Heart right ventricle (tissue), 16 donors: ENCODE measurements at regions not wholly inside any gene's neighbourhood (a gene's known extent, or its start where the extent isn't known, plus 50 kb on each side); places are given as distances from the start of the nearest gene placed in this dataset.

ENCODE experiments used
- ATAC-seq, 8 donors: fragments of 200-7000 bp; cut with Tn5 transposase; one replicate each; pipeline ENCODE4 v1.9.1; 2020; ENCODE audit warnings: mild to moderate bottlenecking in 8 of 8, moderate library complexity in 8 of 8, moderate number of reproducible peaks in 1 of 8
- DNase-seq, 2 donors: peaks; one replicate each; pipeline ENCODE4 v3.0.0-alpha.2; 2020
- H3K27ac ChIP-seq, 10 donors: fragments of 200-600 bp; sonication (generic) in 2 of 10; one replicate each; pipeline versions ENCODE4 v1.5.0 to v1.8.0; 2020 to 2022; ENCODE audit warnings: mild to moderate bottlenecking in 3 of 10
- H3K27me3 ChIP-seq, 7 donors: fragments of 200-600 bp; one replicate each; pipeline ENCODE4 v1.8.0; 2021 to 2022; ENCODE audit warnings: mild to moderate bottlenecking in 2 of 7
- H3K36me3 ChIP-seq, 9 donors: fragments of 200-600 bp; sonication (generic) in 1 of 9; one replicate each; pipeline versions ENCODE4 v1.5.0 to v1.8.0; 2020 to 2022; ENCODE audit warnings: mild to moderate bottlenecking in 2 of 9
- H3K4me1 ChIP-seq, 9 donors: fragments of 200-600 bp; sonication (generic) in 1 of 9; one replicate each; pipeline versions ENCODE4 v1.5.0 to v1.8.0; 2020 to 2022; ENCODE audit warnings: mild to moderate bottlenecking in 4 of 9
- H3K4me3 ChIP-seq, 10 donors: fragments of 200-600 bp; sonication (generic) in 2 of 10; one replicate each; pipeline versions ENCODE4 v1.5.0 to v1.8.0; 2020 to 2022; ENCODE audit warnings: mild to moderate bottlenecking in 7 of 10, moderate library complexity in 2 of 10
- H3K9me3 ChIP-seq, 11 donors: fragments of 200-600 bp in 10 of 11; sonication (generic) in 2 of 11; one replicate each; pipeline versions ENCODE4 v1.5.0 to v1.8.0; 2013 to 2022; ENCODE audit warnings: mild to moderate bottlenecking in 2 of 11, control low read depth in 1 of 11, moderate library complexity in 1 of 11
- WGBS, 2 donors: extraction: QIAGEN DNeasy Blood & Tissue Kit; methylation state at CpG; one replicate each; pipeline ENCODE4 v1.1.7; 2013; ENCODE audit warnings: inconsistent platforms in 1 of 2; 5-methylcytosine and 5-hydroxymethylcytosine counted together
- intact Hi-C, 10 donors: fragments of 100-400 bp; cut with DNase I; formaldehyde crosslinking; loops; one replicate each; pipeline versions ENCODE4 v1.11.1 to v1.14.2; 2022
- TF ChIP-seq, protein P1 (sequence below), 9 donors: fragments of 200-600 bp; sonication (generic) in 2 of 9; IDR thresholded peaks; one replicate each; pipeline versions ENCODE4 v1.5.0 to v1.8.0; 2021 to 2022; ENCODE audit warnings: antibody characterized with exemption in 9 of 9, mild to moderate bottlenecking in 5 of 9, moderate library complexity in 1 of 9
- donor health status: Arrhythmogenic right ventricular cardiomyopathy.
- donor health status: ischemic (EF 13 %, LVEDD 7.1; RV severe dilation, severe dysfunction).
- donor health status: healthy with polysubstance abuse.
- donor health status: DM: no; HTN: yes; CAD: no.
- donor health status: DM: no; HTN: no; CAD: no.
- donor health status: ischemic (EF 25% LVEDD 6.9; RV normal size, moderate dysfunction).
- donor health status: ischemic (EF 25% LVEDD 5.7; RV mildly dilated, moderate dysfunction).
- donor health status: healthy.
- donor health status: DM: yes; HTN: yes; CAD: no.
- donor health status: Ischemic cardiomyopathy.
- donor health status: ischemic (EF 35%, LVEDD 5.7; RV mildly dilated, moderate dysfunction).
- donor health status: nonischemic (EF 11% LVEDD 7.7; RV severe dilation, severe dysfunction).
- donor health status: DM: yes; HTN: yes; CAD: no.
- donor health status: PGD.
- donor health status: ischemic (EF 29% LVEDD 5.4; RV normal size, mild dysfunction).
- donor health status: nonischemic (EF 23%, LVEDD 6.1; RV moderate dilation, normal function).

DNA sequence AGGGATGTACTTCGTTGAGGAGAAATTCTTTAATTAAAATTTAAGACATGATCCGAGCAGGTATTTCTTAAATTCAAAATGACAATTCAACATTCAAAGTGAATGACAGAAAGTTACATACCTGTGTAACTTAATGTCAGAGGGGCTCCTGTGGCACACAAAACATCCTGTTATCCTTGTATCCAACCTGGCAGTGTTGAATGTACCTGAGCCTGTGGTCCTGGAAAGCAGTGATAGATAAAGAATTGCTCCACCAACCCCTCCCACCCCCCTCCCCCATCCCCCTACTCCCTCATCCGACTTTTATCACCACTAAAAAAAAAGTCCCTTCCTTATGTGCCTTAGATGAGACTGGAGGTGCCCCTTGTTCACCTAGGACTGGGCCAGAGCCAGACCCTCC is 119.4 kb upstream of the ADCY1 start:
- Histone ChIP-seq H3K27ac (no peak overlapping the region), H3K9me3 (no peaks in the 10 kb centered on the region), H3K4me3 (no peak overlapping the region), H3K27me3 (peaks cover 0 to 22% (median 0%) of the 10 kb centered on the region in 7 donors), H3K36me3 (no peaks in the 10 kb centered on the region), H3K4me1 (no peaks in the 10 kb centered on the region)
- DNase-seq = no peak
- ATAC-seq = no peak
- intact Hi-C loops = no loop called here
- TF ChIP-seq, protein P1, sequence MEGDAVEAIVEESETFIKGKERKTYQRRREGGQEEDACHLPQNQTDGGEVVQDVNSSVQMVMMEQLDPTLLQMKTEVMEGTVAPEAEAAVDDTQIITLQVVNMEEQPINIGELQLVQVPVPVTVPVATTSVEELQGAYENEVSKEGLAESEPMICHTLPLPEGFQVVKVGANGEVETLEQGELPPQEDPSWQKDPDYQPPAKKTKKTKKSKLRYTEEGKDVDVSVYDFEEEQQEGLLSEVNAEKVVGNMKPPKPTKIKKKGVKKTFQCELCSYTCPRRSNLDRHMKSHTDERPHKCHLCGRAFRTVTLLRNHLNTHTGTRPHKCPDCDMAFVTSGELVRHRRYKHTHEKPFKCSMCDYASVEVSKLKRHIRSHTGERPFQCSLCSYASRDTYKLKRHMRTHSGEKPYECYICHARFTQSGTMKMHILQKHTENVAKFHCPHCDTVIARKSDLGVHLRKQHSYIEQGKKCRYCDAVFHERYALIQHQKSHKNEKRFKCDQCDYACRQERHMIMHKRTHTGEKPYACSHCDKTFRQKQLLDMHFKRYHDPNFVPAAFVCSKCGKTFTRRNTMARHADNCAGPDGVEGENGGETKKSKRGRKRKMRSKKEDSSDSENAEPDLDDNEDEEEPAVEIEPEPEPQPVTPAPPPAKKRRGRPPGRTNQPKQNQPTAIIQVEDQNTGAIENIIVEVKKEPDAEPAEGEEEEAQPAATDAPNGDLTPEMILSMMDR (IDR thresholded peaks at IDR 0.05) = no peak
- 60 to 65% methylated on average over 3 of the region's 3 CpGs for WGBS, 2 donors

DNA sequence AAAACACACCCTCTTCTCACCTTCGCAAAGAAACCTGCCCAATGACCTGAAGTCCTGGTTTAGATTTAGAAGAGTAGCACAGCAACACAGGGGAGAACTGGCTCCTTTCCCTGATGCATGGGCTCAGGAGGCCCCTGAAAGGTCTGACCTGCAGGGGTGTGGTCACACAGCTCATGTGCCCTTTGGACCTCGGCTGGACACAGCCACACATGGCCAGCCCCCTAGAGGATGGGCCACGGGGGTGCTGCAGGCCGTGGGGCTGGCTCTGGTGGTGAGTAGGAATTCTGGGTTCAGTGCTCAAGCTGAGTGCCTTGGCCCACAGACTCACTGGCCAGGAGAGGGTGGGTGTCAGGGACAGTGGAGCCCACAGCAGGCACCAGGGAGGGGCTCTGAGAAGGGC is 118.5 kb upstream of the ADCY1 start:
- Histone ChIP-seq H3K9me3 (no peaks in the 10 kb centered on the region), H3K4me3 (no peak overlapping the region), H3K27ac (no peak overlapping the region), H3K4me1 (no peaks in the 10 kb centered on the region), H3K36me3 (no peaks in the 10 kb centered on the region), H3K27me3 (peaks cover 0 to 24% (median 0%) of the 10 kb centered on the region in 7 donors)
- ATAC-seq (no peak), DNase-seq (no peak)
- TF ChIP-seq, protein P1 (IDR thresholded peaks at IDR 0.05) = no peak
- WGBS, 2 donors = 72 to 76% methylated on average over 4 of the region's 4 CpGs
- intact Hi-C loops = no loop called here

DNA sequence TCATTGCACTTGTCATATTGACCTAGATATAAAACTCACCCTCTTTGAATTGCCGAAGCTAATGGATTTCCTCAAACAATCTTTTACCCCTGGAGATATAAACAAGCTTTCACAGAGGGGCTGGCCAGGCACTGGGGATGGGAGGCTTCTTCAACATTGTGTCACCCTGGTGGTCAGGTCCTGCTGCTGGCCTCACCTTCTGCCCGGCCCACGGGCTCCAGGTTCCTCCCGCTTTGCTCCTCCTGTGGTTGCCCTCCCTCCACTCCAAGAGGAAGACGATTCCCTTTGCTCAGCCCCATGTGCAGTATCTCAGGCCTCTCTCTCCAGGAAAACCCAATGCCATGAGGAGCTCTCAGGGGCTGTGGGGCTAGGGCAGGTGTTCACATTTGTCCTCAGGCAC is 118.1 kb upstream of the ADCY1 start:
- Histone ChIP-seq H3K4me1 (no peaks in the 10 kb centered on the region), H3K27me3 (peaks cover 0 to 24% (median 0%) of the 10 kb centered on the region in 7 donors), H3K4me3 (no peak overlapping the region), H3K27ac (no peak overlapping the region), H3K36me3 (no peaks in the 10 kb centered on the region), H3K9me3 (no peaks in the 10 kb centered on the region)
- TF ChIP-seq, protein P1 (IDR thresholded peaks at IDR 0.05) = no peak
- ATAC-seq (no peak), DNase-seq (no peak)
- intact Hi-C loops = no loop called here
- WGBS, 2 donors = 68 to 79% methylated on average over 5 of the region's 5 CpGs

DNA sequence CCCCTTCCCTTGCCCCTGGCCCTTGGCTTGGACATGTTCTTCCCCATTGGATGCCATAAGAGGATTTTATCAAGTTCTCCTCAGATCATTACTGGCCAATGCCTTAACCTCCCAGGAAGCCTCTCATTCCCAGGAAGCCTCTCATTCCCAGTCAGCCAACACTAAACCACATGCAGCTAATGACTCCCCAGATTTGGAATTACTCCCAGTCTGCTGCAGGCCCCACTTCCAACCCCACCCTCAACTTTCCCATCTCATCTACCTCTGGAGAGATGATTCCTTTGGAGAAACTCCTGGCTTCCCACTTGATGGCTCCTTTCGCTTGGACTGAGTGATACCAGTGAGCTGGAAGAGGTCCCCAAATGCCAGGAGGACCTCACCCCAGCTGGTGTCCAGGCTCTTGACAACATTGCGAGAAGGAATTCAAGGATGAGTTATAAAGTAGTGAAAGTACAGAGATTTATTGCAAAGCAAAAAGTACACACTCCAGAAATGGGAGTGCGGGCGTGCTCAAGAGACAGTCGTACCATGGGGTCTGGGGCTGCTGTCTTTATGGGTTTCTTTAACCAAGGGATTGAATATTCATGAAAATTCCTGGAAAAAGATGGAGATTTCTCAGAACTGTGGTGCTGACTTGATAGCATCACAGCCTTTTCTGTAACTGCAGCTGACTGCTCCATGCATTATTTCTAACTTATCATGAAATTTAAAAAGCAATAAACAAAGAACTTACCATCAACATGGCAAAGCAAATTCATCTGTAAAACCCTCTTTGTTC is 117.2 kb upstream of the ADCY1 start:
- H3K4me1 ChIP-seq = no peaks in the 10 kb centered on the region
- 92% methylated on average over 5 of the region's 5 CpGs for WGBS, 2 donors
- H3K36me3 ChIP-seq = no peaks in the 10 kb centered on the region
- DNase-seq = no peak
- no peak overlapping the region for H3K27ac ChIP-seq
- intact Hi-C loops = no loop called here
- ATAC-seq = peak in 1 of 8 donors; percentile 57
- H3K9me3 ChIP-seq = no peaks in the 10 kb centered on the region
- TF ChIP-seq, protein P1 (IDR thresholded peaks at IDR 0.05) = no peak
- no peak overlapping the region for H3K4me3 ChIP-seq
- H3K27me3 ChIP-seq = peaks cover 0 to 20% (median 0%) of the 10 kb centered on the region in 7 donors
